ENCODE measurements at regions not wholly inside any gene's neighbourhood (a gene's known extent, or its start where the extent isn't known, plus 50 kb on each side); places are given as distances from the start of the nearest gene placed in this dataset.

DNA sequence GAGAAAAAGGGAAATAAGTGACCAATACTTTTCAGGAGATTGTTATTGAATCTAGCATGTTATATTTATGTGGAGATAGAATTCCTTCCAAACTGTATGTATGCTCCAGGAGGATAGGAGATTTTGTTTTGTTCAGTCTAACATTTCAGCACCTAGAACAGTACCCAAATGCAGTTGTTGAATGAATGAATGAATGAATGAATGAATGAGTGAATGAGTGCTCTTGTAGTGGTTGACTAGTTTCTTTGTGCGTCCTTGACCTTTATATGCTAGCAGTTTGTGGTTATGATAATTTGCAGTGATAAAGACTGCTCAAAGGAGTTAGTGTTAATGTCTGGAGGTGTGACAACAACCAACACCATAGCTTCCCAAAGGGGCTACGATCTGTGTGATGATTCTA is 663.5 kb upstream of the GOT2 start:
- TF ChIP-seq SIN3A (IDR thresholded peaks at IDR 0.05; ENCODE audit: borderline replicate concordance, insufficient read depth, low read length): no peak
- no peak for TF ChIP-seq POLR2AphosphoS5 (IDR thresholded peaks at IDR 0.05; ENCODE audit: low read depth, low read length)
- TF ChIP-seq TAF1 (IDR thresholded peaks at IDR 0.05; ENCODE audit: borderline replicate concordance, insufficient read depth, low read length): no peak
- TF ChIP-seq, protein P1, sequence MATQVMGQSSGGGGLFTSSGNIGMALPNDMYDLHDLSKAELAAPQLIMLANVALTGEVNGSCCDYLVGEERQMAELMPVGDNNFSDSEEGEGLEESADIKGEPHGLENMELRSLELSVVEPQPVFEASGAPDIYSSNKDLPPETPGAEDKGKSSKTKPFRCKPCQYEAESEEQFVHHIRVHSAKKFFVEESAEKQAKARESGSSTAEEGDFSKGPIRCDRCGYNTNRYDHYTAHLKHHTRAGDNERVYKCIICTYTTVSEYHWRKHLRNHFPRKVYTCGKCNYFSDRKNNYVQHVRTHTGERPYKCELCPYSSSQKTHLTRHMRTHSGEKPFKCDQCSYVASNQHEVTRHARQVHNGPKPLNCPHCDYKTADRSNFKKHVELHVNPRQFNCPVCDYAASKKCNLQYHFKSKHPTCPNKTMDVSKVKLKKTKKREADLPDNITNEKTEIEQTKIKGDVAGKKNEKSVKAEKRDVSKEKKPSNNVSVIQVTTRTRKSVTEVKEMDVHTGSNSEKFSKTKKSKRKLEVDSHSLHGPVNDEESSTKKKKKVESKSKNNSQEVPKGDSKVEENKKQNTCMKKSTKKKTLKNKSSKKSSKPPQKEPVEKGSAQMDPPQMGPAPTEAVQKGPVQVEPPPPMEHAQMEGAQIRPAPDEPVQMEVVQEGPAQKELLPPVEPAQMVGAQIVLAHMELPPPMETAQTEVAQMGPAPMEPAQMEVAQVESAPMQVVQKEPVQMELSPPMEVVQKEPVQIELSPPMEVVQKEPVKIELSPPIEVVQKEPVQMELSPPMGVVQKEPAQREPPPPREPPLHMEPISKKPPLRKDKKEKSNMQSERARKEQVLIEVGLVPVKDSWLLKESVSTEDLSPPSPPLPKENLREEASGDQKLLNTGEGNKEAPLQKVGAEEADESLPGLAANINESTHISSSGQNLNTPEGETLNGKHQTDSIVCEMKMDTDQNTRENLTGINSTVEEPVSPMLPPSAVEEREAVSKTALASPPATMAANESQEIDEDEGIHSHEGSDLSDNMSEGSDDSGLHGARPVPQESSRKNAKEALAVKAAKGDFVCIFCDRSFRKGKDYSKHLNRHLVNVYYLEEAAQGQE (IDR thresholded peaks at IDR 0.05; ENCODE audit: insufficient read depth in 1 of 2, low read depth in 2 of 2, low read length in 2 of 2): peak; percentile 58 to 83; a peak in 3 of 4 replicates
- TF ChIP-seq FOXP2 (optimal IDR thresholded peaks at IDR 0.05; ENCODE audit: borderline replicate concordance, extremely low read depth, extremely low read length, insufficient read depth): no peak

Data from PFSK-1 (cell line).